ENCODE measurements at regions not wholly inside any gene's neighbourhood (a gene's known extent, or its start where the extent isn't known, plus 50 kb on each side); places are given as distances from the start of the nearest gene placed in this dataset.
"Not testable (repeated sequence)": the region's sequence is repeated elsewhere in the genome, so short reads cannot be mapped to it uniquely, and the experiment has no call there.

GRCh38 chr6:121955401-121955800 is 444.1 kb upstream of the HSF2 start:
- in situ Hi-C loops (cut with HindIII; ENCODE audit: extremely low pct_ligation_motif_present, low pct_unique_long_range_greater_than_20kb); H3K79me2 ChIP-seq (ENCODE audit: insufficient read depth, low read length); H3K27ac ChIP-seq (ENCODE audit: extremely low read length, insufficient read depth, low read length); H3K9ac ChIP-seq (ENCODE audit: insufficient read depth, low read depth, low read length); H3K4me1 ChIP-seq (ENCODE audit: insufficient read depth, low read length); FAIRE-seq; CTCF ChIA-PET (ENCODE audit: low intra/inter-chr PET ratio, low total read pairs); H3K9me3 ChIP-seq (ENCODE audit: low read length); intact Hi-C loops (cut with micrococcal nuclease; ENCODE audit: unreplicated experiment); DNase-seq (ENCODE audit: low spot score); POLR2A ChIA-PET; BruUV-seq (replicated peaks); H2AFZ ChIP-seq (ENCODE audit: low read length); H3K4me2 ChIP-seq (ENCODE audit: low read depth, low read length); H3K36me3 ChIP-seq (replicated peaks in 1 of 2; ENCODE audit: control insufficient read depth in 1 of 2, insufficient read depth in 2 of 2, low read length in 2 of 2); H3K27me3 ChIP-seq (ENCODE audit: control insufficient read depth in 1 of 2, insufficient read depth in 2 of 2, low read length in 2 of 2); ATAC-seq; H4K20me1 ChIP-seq (ENCODE audit: insufficient read depth, low read length); H3K4me3 ChIP-seq (replicated peaks in 1 of 3; ENCODE audit: insufficient read depth in 1 of 3, low read depth in 2 of 3, low read length in 3 of 3): not testable (repeated sequence)
- WGBS (ENCODE audit: low lambda C conversion rate) = 0% methylated on average over 2 of the region's 2 CpGs

- POLR2A ChIA-PET = no interaction called here
- H3K4me1 ChIP-seq (ENCODE audit: insufficient read depth, low read length) = no peaks in the 10 kb centered on the region
- H3K4me2 ChIP-seq (ENCODE audit: low read depth, low read length) = no peak overlapping the region
- ATAC-seq (no peak), DNase-seq (ENCODE audit: low spot score) (no peak), FAIRE-seq (no peak)
- BruUV-seq (replicated peaks) = no TSS peak
- 4% methylated on average over 2 of the region's 2 CpGs for WGBS (ENCODE audit: low lambda C conversion rate)
- H4K20me1 ChIP-seq (ENCODE audit: insufficient read depth, low read length) = no peaks in the 10 kb centered on the region
- intact Hi-C loops (cut with micrococcal nuclease; ENCODE audit: unreplicated experiment) (no loop called here), in situ Hi-C loops (cut with HindIII; ENCODE audit: extremely low pct_ligation_motif_present, low pct_unique_long_range_greater_than_20kb) (no loop called here)
- H3K79me2 ChIP-seq (ENCODE audit: insufficient read depth, low read length) = no peaks in the 10 kb centered on the region
- TF ChIP-seq ZNF639 (CRISPR knock-in tag; conservative IDR thresholded peaks at IDR 0.05) = no peak
- TF ChIP-seq THAP8 (CRISPR knock-in tag; IDR thresholded peaks at IDR 0.05; ENCODE audit: borderline replicate concordance) = no peak
- no peak for TF ChIP-seq HMG20A (CRISPR knock-in tag; IDR thresholded peaks at IDR 0.05; ENCODE audit: borderline replicate concordance)
- TF ChIP-seq ZNF580 (CRISPR knock-in tag; IDR thresholded peaks at IDR 0.05; ENCODE audit: borderline replicate concordance, low read depth) = no peak
- no peak for TF ChIP-seq SNAPC2 (CRISPR knock-in tag; IDR thresholded peaks at IDR 0.05)
- H3K36me3 ChIP-seq (replicated peaks in 1 of 2; ENCODE audit: control insufficient read depth in 1 of 2, insufficient read depth in 2 of 2, low read length in 2 of 2) = no peaks in the 10 kb centered on the region
- H2AFZ ChIP-seq (ENCODE audit: low read length) = no peak overlapping the region
- H3K4me3 ChIP-seq (replicated peaks in 1 of 3; ENCODE audit: insufficient read depth in 1 of 3, low read depth in 2 of 3, low read length in 3 of 3) = no peak overlapping the region
- no peak overlapping the region for H3K9ac ChIP-seq (ENCODE audit: insufficient read depth, low read depth, low read length)
- no peak overlapping the region for H3K27ac ChIP-seq (ENCODE audit: extremely low read length, insufficient read depth, low read length)
- H3K9me3 ChIP-seq (ENCODE audit: low read length) = no peaks in the 10 kb centered on the region
- CTCF ChIA-PET (ENCODE audit: low intra/inter-chr PET ratio, low total read pairs) = no interaction called here
- no peaks in the 10 kb centered on the region for H3K27me3 ChIP-seq (ENCODE audit: control insufficient read depth in 1 of 2, insufficient read depth in 2 of 2, low read length in 2 of 2)
Measured at GRCh38 chr6:121956782-121957181, 442.7 kb upstream of the HSF2 start.
